Liver (tissue), 8 donors: ENCODE measurements at regions not wholly inside any gene's neighbourhood (a gene's known extent, or its start where the extent isn't known, plus 50 kb on each side); places are given as distances from the start of the nearest gene placed in this dataset.

Experiments
- DNase-seq: peaks from one replicate; pipeline ENCODE4 v3.0.0-alpha.2; 2017; ENCODE audit warnings: low spot score
- H3K27ac ChIP-seq, 2 donors: one replicate each; pipeline ENCODE4 v1.7.0; 2013; ENCODE audit warnings: inconsistent platforms in 2 of 2, low read length in 2 of 2, control low read depth in 1 of 2, low read depth in 1 of 2, mild to moderate bottlenecking in 1 of 2
- H3K27me3 ChIP-seq, 4 donors: one replicate each; pipeline versions ENCODE4 v1.6.1 to v1.7.0; 2013; ENCODE audit warnings: low read length in 3 of 4, inconsistent platforms in 1 of 4, mild to moderate bottlenecking in 1 of 4, moderate library complexity in 1 of 4; ENCODE audit not compliant: control insufficient read depth in 4 of 4, insufficient read depth in 4 of 4
- H3K36me3 ChIP-seq, 4 donors: one replicate each; pipeline versions ENCODE4 v1.6.1 to v1.7.0; 2013; ENCODE audit warnings: low read length in 3 of 4, mild to moderate bottlenecking in 3 of 4, low read depth in 1 of 4, moderate library complexity in 1 of 4; ENCODE audit not compliant: control insufficient read depth in 4 of 4, insufficient read depth in 3 of 4
- H3K4me1 ChIP-seq, 4 donors: one replicate each; pipeline versions ENCODE4 v1.6.1 to v1.7.0; 2013; ENCODE audit warnings: low read length in 3 of 4, mild to moderate bottlenecking in 3 of 4, moderate library complexity in 1 of 4; ENCODE audit not compliant: control insufficient read depth in 4 of 4, insufficient read depth in 4 of 4
- H3K4me3 ChIP-seq, 3 donors: one replicate each; pipeline versions ENCODE4 v1.6.1 to v1.7.0; 2013; ENCODE audit warnings: low read length in 3 of 3, control low read depth in 1 of 3, low read depth in 1 of 3, mild to moderate bottlenecking in 1 of 3
- H3K9ac ChIP-seq, 2 donors: one replicate each; pipeline ENCODE4 v1.7.0; 2013; ENCODE audit warnings: low read length in 2 of 2, mild to moderate bottlenecking in 2 of 2, moderate library complexity in 2 of 2, control low read depth in 1 of 2, low read depth in 1 of 2
- H3K9me3 ChIP-seq, 4 donors: one replicate each; pipeline versions ENCODE4 v1.6.1 to v1.7.0; 2013; ENCODE audit warnings: low read length in 3 of 4; ENCODE audit not compliant: control insufficient read depth in 4 of 4
- EGR1 ChIP-seq, 2 donors: IDR thresholded peaks; 2 replicates each; pipeline ENCODE4 v1.6.1; 2016 to 2018; ENCODE audit warnings: antibody characterized with exemption in 2 of 2, low read depth in 2 of 2
- FOXA1 ChIP-seq: IDR thresholded peaks from 2 replicates; pipeline ENCODE4 v1.6.1; 2016; ENCODE audit warnings: antibody characterized with exemption
- FOXA2 ChIP-seq: IDR thresholded peaks from 2 replicates; pipeline ENCODE4 v1.6.1; 2016; ENCODE audit warnings: antibody characterized with exemption
- GABPA ChIP-seq, 2 donors: IDR thresholded peaks in 1 of 2; conservative IDR thresholded peaks in 1 of 2; 2 replicates each; pipeline ENCODE4 v1.6.1; 2016; ENCODE audit warnings: antibody characterized with exemption in 2 of 2, mild to moderate bottlenecking in 1 of 2, moderate library complexity in 1 of 2
- HNF4A ChIP-seq, 2 donors: conservative IDR thresholded peaks; 2 replicates each; pipeline ENCODE4 v1.6.1; 2016; ENCODE audit warnings: antibody characterized with exemption in 2 of 2, mild to moderate bottlenecking in 2 of 2
- HNF4G ChIP-seq: IDR thresholded peaks from 2 replicates; pipeline ENCODE4 v1.6.1; 2016; ENCODE audit warnings: antibody characterized with exemption
- JUND ChIP-seq, 2 donors: IDR thresholded peaks; 2 replicates each; pipeline ENCODE4 v1.6.1; 2016; ENCODE audit warnings: antibody characterized with exemption in 2 of 2
- NR2F2 ChIP-seq: IDR thresholded peaks from 2 replicates; pipeline ENCODE4 v1.6.1; 2016; ENCODE audit warnings: antibody characterized with exemption
- RAD21 ChIP-seq, 2 donors: IDR thresholded peaks; 2 replicates each; pipeline ENCODE4 v1.6.1; 2016; ENCODE audit warnings: antibody characterized with exemption in 2 of 2, mild to moderate bottlenecking in 2 of 2
- RXRA ChIP-seq, 2 donors: IDR thresholded peaks; 2 replicates each; pipeline ENCODE4 v1.6.1; 2017 to 2018; ENCODE audit warnings: antibody characterized with exemption in 2 of 2, mild to moderate bottlenecking in 1 of 2
- SP1 ChIP-seq: IDR thresholded peaks from 2 replicates; pipeline ENCODE4 v1.6.1; 2018; ENCODE audit warnings: antibody characterized with exemption, mild to moderate bottlenecking
- TAF1 ChIP-seq: conservative IDR thresholded peaks from 2 replicates; pipeline ENCODE4 v1.6.1; 2016; ENCODE audit warnings: antibody characterized with exemption, mild to moderate bottlenecking
- YY1 ChIP-seq: IDR thresholded peaks from 2 replicates; pipeline ENCODE4 v1.6.1; 2016; ENCODE audit warnings: antibody characterized with exemption, mild to moderate bottlenecking
- WGBS: extraction: QIAGEN DNeasy Blood & Tissue Kit; methylation state at CpG from one replicate; pipeline ENCODE4 v1.1.7; 2013; 5-methylcytosine and 5-hydroxymethylcytosine counted together
- TF ChIP-seq, protein P1 (sequence below): IDR thresholded peaks from 2 replicates; pipeline ENCODE4 v1.6.1; 2016; ENCODE audit warnings: antibody characterized with exemption
- TF ChIP-seq, protein P2 (sequence below): IDR thresholded peaks from 2 replicates; pipeline ENCODE4 v1.6.1; 2016; ENCODE audit warnings: antibody characterized with exemption
- TF ChIP-seq, protein P3 (sequence below): IDR thresholded peaks from 2 replicates; pipeline ENCODE4 v1.6.1; 2016; ENCODE audit warnings: antibody characterized with exemption
- TF ChIP-seq, protein P4 (sequence below): fragments of 150-350 bp; IDR thresholded peaks from 2 replicates; pipeline ENCODE4 v1.5.1; 2017; ENCODE audit warnings: improper control_type of control experiment, low read depth, low read length; ENCODE audit not compliant: missing input control
- TF ChIP-seq, protein P5 (sequence below): IDR thresholded peaks from 2 replicates; pipeline ENCODE4 v1.6.1; 2016; ENCODE audit warnings: antibody characterized with exemption, mild to moderate bottlenecking
- donor health status: healthy.
- donor health status: healthy.
- donor health status: healthy.
- donor health status: healthy.
- donor health status: healthy.

DNA sequence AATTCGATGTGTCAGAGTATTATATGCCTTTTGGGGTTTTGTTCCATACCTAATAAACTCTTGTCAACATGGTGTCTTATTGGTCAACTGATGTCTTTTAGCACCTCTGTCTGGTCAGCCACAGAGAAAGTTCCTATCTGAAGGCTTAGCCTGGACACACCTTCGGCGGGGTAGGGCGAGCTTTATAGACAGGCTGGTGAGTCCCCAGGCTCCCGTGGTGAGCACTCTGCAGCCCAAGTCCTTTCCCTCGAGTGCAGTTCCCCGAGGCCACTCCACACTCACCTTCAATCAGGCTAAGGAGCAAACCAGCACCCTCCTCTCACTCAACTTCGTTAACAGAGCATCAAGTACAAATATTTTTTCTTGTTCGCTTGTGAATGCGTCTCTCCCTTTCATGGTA lies 133.9 kb downstream of the ATG4C start:
- Histone ChIP-seq H3K9me3 (no peaks in the 10 kb centered on the region), H3K4me1 (no peaks in the 10 kb centered on the region), H3K27ac (no peak overlapping the region), H3K9ac (no peak overlapping the region), H3K36me3 (no peaks in the 10 kb centered on the region), H3K27me3 (peaks cover 0 to 2% (median 0%) of the 10 kb centered on the region in 4 donors), H3K4me3 (no peak overlapping the region)
- no peak for DNase-seq
- TF ChIP-seq YY1, result no peak
- 55% methylated on average over 10 of the region's 10 CpGs for whole genome bisulfite sequencing

DNA sequence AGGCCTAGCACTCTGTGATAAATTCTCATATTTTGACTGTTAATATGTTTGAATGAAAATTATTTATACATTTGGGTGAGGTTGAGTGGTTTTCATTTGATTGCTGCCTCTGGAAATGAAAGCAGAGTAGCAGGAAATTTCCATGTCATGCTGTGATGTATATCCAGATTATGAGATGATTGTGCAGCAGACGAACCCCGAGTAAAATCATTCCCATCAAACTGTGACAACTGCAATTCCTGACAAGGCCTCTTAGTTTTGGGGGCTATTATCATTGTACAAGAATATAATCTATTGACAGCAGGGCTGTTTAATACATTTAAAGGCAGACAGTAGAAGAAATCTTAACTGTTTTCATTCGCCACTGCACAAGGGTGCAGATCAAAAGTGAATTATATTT lies 134.8 kb downstream of the ATG4C start:
- DNase-seq, result no peak
- TF ChIP-seq YY1, result no peak
- TF ChIP-seq, protein P1, sequence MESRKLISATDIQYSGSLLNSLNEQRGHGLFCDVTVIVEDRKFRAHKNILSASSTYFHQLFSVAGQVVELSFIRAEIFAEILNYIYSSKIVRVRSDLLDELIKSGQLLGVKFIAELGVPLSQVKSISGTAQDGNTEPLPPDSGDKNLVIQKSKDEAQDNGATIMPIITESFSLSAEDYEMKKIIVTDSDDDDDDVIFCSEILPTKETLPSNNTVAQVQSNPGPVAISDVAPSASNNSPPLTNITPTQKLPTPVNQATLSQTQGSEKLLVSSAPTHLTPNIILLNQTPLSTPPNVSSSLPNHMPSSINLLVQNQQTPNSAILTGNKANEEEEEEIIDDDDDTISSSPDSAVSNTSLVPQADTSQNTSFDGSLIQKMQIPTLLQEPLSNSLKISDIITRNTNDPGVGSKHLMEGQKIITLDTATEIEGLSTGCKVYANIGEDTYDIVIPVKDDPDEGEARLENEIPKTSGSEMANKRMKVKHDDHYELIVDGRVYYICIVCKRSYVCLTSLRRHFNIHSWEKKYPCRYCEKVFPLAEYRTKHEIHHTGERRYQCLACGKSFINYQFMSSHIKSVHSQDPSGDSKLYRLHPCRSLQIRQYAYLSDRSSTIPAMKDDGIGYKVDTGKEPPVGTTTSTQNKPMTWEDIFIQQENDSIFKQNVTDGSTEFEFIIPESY, result no peak
- no peak for TF ChIP-seq HNF4A (conservative IDR thresholded peaks at IDR 0.05)
- TF ChIP-seq HNF4G, result no peak
- TF ChIP-seq NR2F2, result no peak
- TF ChIP-seq FOXA1, result no peak
- TF ChIP-seq RAD21 (IDR thresholded peaks at IDR 0.05), result no peak
- TF ChIP-seq, protein P2, sequence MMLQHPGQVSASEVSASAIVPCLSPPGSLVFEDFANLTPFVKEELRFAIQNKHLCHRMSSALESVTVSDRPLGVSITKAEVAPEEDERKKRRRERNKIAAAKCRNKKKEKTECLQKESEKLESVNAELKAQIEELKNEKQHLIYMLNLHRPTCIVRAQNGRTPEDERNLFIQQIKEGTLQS, result no peak
- TF ChIP-seq RXRA (IDR thresholded peaks at IDR 0.05), result no peak
- TF ChIP-seq, protein P3, sequence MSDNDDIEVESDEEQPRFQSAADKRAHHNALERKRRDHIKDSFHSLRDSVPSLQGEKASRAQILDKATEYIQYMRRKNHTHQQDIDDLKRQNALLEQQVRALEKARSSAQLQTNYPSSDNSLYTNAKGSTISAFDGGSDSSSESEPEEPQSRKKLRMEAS, result no peak
- TF ChIP-seq EGR1 (IDR thresholded peaks at IDR 0.05; ENCODE audit: low read depth in 2 of 2), result no peak
- no peak for TF ChIP-seq JUND (IDR thresholded peaks at IDR 0.05)
- no peak for TF ChIP-seq TAF1
- TF ChIP-seq, protein P4, sequence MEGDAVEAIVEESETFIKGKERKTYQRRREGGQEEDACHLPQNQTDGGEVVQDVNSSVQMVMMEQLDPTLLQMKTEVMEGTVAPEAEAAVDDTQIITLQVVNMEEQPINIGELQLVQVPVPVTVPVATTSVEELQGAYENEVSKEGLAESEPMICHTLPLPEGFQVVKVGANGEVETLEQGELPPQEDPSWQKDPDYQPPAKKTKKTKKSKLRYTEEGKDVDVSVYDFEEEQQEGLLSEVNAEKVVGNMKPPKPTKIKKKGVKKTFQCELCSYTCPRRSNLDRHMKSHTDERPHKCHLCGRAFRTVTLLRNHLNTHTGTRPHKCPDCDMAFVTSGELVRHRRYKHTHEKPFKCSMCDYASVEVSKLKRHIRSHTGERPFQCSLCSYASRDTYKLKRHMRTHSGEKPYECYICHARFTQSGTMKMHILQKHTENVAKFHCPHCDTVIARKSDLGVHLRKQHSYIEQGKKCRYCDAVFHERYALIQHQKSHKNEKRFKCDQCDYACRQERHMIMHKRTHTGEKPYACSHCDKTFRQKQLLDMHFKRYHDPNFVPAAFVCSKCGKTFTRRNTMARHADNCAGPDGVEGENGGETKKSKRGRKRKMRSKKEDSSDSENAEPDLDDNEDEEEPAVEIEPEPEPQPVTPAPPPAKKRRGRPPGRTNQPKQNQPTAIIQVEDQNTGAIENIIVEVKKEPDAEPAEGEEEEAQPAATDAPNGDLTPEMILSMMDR, result no peak
- TF ChIP-seq GABPA (IDR thresholded peaks at IDR 0.05 in 1 of 2, conservative IDR thresholded peaks at IDR 0.05 in 1 of 2), result no peak
- no peak for TF ChIP-seq FOXA2
- TF ChIP-seq, protein P5, sequence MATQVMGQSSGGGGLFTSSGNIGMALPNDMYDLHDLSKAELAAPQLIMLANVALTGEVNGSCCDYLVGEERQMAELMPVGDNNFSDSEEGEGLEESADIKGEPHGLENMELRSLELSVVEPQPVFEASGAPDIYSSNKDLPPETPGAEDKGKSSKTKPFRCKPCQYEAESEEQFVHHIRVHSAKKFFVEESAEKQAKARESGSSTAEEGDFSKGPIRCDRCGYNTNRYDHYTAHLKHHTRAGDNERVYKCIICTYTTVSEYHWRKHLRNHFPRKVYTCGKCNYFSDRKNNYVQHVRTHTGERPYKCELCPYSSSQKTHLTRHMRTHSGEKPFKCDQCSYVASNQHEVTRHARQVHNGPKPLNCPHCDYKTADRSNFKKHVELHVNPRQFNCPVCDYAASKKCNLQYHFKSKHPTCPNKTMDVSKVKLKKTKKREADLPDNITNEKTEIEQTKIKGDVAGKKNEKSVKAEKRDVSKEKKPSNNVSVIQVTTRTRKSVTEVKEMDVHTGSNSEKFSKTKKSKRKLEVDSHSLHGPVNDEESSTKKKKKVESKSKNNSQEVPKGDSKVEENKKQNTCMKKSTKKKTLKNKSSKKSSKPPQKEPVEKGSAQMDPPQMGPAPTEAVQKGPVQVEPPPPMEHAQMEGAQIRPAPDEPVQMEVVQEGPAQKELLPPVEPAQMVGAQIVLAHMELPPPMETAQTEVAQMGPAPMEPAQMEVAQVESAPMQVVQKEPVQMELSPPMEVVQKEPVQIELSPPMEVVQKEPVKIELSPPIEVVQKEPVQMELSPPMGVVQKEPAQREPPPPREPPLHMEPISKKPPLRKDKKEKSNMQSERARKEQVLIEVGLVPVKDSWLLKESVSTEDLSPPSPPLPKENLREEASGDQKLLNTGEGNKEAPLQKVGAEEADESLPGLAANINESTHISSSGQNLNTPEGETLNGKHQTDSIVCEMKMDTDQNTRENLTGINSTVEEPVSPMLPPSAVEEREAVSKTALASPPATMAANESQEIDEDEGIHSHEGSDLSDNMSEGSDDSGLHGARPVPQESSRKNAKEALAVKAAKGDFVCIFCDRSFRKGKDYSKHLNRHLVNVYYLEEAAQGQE, result no peak
- no peak for TF ChIP-seq SP1
- WGBS, result 82% methylated on average over 3 of the region's 3 CpGs
- no peak overlapping the region for H3K27ac ChIP-seq
- H3K4me1 ChIP-seq, result no peaks in the 10 kb centered on the region
- no peak overlapping the region for H3K9ac ChIP-seq
- H3K4me3 ChIP-seq, result no peak overlapping the region
- H3K36me3 ChIP-seq, result no peaks in the 10 kb centered on the region
- no peaks in the 10 kb centered on the region for H3K9me3 ChIP-seq
- H3K27me3 ChIP-seq, result peaks cover 0 to 2% (median 0%) of the 10 kb centered on the region in 4 donors
